ENCODE measurements at regions not wholly inside any gene's neighbourhood (a gene's known extent, or its start where the extent isn't known, plus 50 kb on each side); places are given as distances from the start of the nearest gene placed in this dataset.

DNA sequence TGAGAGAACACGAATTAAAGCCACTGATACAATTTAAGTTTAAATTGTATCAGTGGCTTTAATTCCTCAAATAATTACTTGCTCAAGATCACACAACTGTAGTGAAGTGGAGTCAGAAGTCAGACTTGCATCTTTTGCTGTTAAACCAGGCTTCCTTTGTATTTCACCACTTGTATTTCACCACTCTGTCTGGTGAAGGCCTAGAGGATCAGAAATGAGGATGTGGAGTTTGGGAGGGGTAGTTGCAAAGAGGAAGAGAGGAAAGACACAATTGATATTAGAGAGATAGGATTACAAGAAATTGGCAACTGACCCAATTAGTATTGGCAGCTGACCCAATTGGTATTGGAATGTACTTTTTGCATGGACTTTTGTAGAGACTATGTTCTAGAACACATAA lies 288.1 kb upstream of the GPR149 start:
- TF ChIP-seq, protein P1, sequence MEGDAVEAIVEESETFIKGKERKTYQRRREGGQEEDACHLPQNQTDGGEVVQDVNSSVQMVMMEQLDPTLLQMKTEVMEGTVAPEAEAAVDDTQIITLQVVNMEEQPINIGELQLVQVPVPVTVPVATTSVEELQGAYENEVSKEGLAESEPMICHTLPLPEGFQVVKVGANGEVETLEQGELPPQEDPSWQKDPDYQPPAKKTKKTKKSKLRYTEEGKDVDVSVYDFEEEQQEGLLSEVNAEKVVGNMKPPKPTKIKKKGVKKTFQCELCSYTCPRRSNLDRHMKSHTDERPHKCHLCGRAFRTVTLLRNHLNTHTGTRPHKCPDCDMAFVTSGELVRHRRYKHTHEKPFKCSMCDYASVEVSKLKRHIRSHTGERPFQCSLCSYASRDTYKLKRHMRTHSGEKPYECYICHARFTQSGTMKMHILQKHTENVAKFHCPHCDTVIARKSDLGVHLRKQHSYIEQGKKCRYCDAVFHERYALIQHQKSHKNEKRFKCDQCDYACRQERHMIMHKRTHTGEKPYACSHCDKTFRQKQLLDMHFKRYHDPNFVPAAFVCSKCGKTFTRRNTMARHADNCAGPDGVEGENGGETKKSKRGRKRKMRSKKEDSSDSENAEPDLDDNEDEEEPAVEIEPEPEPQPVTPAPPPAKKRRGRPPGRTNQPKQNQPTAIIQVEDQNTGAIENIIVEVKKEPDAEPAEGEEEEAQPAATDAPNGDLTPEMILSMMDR (IDR thresholded peaks at IDR 0.05; ENCODE audit: insufficient read depth, low read depth, low read length), result no peak
- no peak for TF ChIP-seq EZH2 (IDR thresholded peaks at IDR 0.05; ENCODE audit: insufficient read depth, low read length)

Data from astrocyte (in vitro differentiated cells and primary cell).